ENCODE measurements at regions not wholly inside any gene's neighbourhood (a gene's known extent, or its start where the extent isn't known, plus 50 kb on each side); places are given as distances from the start of the nearest gene placed in this dataset.

GRCh38 chr9:18362166-18362565 lies 111.8 kb upstream of the ADAMTSL1 start:
- no peak for TF ChIP-seq CTCF (IDR thresholded peaks at IDR 0.05; ENCODE audit: poor library complexity, severe bottlenecking)
- Histone ChIP-seq H3K9me3 (ENCODE audit: severe bottlenecking) (no peaks in the 10 kb centered on the region), H3K4me1 (ENCODE audit: insufficient read depth, poor library complexity, severe bottlenecking) (no peaks in the 10 kb centered on the region), H3K27ac (ENCODE audit: poor library complexity, severe bottlenecking) (no peak overlapping the region), H3K4me3 (ENCODE audit: severe bottlenecking) (no peak overlapping the region), H3K27me3 (ENCODE audit: insufficient read depth, poor library complexity, severe bottlenecking) (no peaks in the 10 kb centered on the region), H3K36me3 (ENCODE audit: low read depth) (no peaks in the 10 kb centered on the region)
- ATAC-seq (ENCODE audit: low read depth) (no peak), DNase-seq (ENCODE audit: low spot score) (no peak)

- Histone ChIP-seq H3K4me3 (ENCODE audit: severe bottlenecking) (no peak overlapping the region), H3K9me3 (ENCODE audit: severe bottlenecking) (no peaks in the 10 kb centered on the region), H3K27ac (ENCODE audit: poor library complexity, severe bottlenecking) (no peak overlapping the region), H3K27me3 (ENCODE audit: insufficient read depth, poor library complexity, severe bottlenecking) (no peaks in the 10 kb centered on the region), H3K4me1 (ENCODE audit: insufficient read depth, poor library complexity, severe bottlenecking) (no peaks in the 10 kb centered on the region), H3K36me3 (ENCODE audit: low read depth) (no peaks in the 10 kb centered on the region)
- DNase-seq (ENCODE audit: low spot score) = no peak
- no peak for ATAC-seq (ENCODE audit: low read depth)
- TF ChIP-seq CTCF (IDR thresholded peaks at IDR 0.05; ENCODE audit: poor library complexity, severe bottlenecking) = no peak
Measured at GRCh38 chr9:18362901-18363685, 110.9 kb upstream of the ADAMTSL1 start.

DNA sequence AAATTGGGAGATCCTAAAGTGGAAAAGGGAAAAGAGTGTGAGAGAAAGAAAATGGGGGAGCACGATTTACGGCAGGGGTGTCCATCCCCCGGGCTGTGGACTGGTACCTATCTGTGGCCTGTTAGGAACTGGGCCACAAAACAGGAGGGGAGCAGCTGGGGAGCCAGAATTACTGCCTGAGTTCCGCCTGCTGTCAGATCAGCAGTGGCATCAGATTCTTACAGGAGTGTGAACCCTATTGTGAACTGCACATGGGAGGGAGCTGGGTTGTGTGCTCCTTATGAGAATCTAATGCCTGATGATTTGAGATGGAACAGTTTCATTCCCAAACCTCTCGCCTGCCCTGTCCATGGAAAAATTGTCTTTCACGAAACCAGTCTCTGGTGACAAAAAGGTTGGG lies 108.3 kb upstream of the ADAMTSL1 start:
- Histone ChIP-seq H3K4me1 (ENCODE audit: insufficient read depth, poor library complexity, severe bottlenecking) (no peaks in the 10 kb centered on the region), H3K36me3 (ENCODE audit: low read depth) (no peaks in the 10 kb centered on the region), H3K27ac (ENCODE audit: poor library complexity, severe bottlenecking) (no peak overlapping the region)

GRCh38 chr9:18366184-18366583 lies 107.8 kb upstream of the ADAMTSL1 start:
- Histone ChIP-seq H3K4me1 (ENCODE audit: insufficient read depth, poor library complexity, severe bottlenecking) (no peaks in the 10 kb centered on the region), H3K9me3 (ENCODE audit: severe bottlenecking) (no peaks in the 10 kb centered on the region), H3K27me3 (ENCODE audit: insufficient read depth, poor library complexity, severe bottlenecking) (no peaks in the 10 kb centered on the region), H3K27ac (ENCODE audit: poor library complexity, severe bottlenecking) (no peak overlapping the region), H3K4me3 (ENCODE audit: severe bottlenecking) (no peak overlapping the region), H3K36me3 (ENCODE audit: low read depth) (no peaks in the 10 kb centered on the region)
- no peak for TF ChIP-seq CTCF (IDR thresholded peaks at IDR 0.05; ENCODE audit: poor library complexity, severe bottlenecking)
- ATAC-seq (ENCODE audit: low read depth) (no peak), DNase-seq (ENCODE audit: low spot score) (no peak)

More for the DNA sequence above, 108.3 kb upstream of the ADAMTSL1 start:
- no peak for ATAC-seq (ENCODE audit: low read depth)
- DNase-seq (ENCODE audit: low spot score) = no peak
- no peak overlapping the region for H3K4me3 ChIP-seq (ENCODE audit: severe bottlenecking)
- no peaks in the 10 kb centered on the region for H3K9me3 ChIP-seq (ENCODE audit: severe bottlenecking)
- no peaks in the 10 kb centered on the region for H3K27me3 ChIP-seq (ENCODE audit: insufficient read depth, poor library complexity, severe bottlenecking)
- no peak for TF ChIP-seq CTCF (IDR thresholded peaks at IDR 0.05; ENCODE audit: poor library complexity, severe bottlenecking)

GRCh38 chr9:18368206-18368605 lies 105.7 kb upstream of the ADAMTSL1 start:
- H3K27ac ChIP-seq (ENCODE audit: poor library complexity, severe bottlenecking) = no peak overlapping the region
- H3K4me1 ChIP-seq (ENCODE audit: insufficient read depth, poor library complexity, severe bottlenecking) = no peaks in the 10 kb centered on the region
- no peaks in the 10 kb centered on the region for H3K9me3 ChIP-seq (ENCODE audit: severe bottlenecking)
- H3K4me3 ChIP-seq (ENCODE audit: severe bottlenecking) = no peak overlapping the region
- H3K27me3 ChIP-seq (ENCODE audit: insufficient read depth, poor library complexity, severe bottlenecking) = no peaks in the 10 kb centered on the region
- DNase-seq (ENCODE audit: low spot score) (no peak), ATAC-seq (ENCODE audit: low read depth) (no peak)
- H3K36me3 ChIP-seq (ENCODE audit: low read depth) = no peaks in the 10 kb centered on the region
- no peak for TF ChIP-seq CTCF (IDR thresholded peaks at IDR 0.05; ENCODE audit: poor library complexity, severe bottlenecking)

Data from RWPE2 (cell line).